Neural progenitor cell (in vitro differentiated cells): ENCODE measurements at regions not wholly inside any gene's neighbourhood (a gene's known extent, or its start where the extent isn't known, plus 50 kb on each side); places are given as distances from the start of the nearest gene placed in this dataset.

ENCODE experiments used
- EZH2 ChIP-seq: fragments of 200-600 bp; sonication (generic); IDR thresholded peaks from 2 replicates; pipeline ENCODE4 v1.6.1; 2017; ENCODE audit warnings: antibody characterized with exemption, mild to moderate bottlenecking, moderate library complexity
- TF ChIP-seq, protein P1 (sequence below): fragments of 200-600 bp; sonication (generic); IDR thresholded peaks from 2 replicates; pipeline ENCODE4 v1.5.1; 2017; ENCODE audit warnings: antibody characterized with exemption, mild to moderate bottlenecking

DNA sequence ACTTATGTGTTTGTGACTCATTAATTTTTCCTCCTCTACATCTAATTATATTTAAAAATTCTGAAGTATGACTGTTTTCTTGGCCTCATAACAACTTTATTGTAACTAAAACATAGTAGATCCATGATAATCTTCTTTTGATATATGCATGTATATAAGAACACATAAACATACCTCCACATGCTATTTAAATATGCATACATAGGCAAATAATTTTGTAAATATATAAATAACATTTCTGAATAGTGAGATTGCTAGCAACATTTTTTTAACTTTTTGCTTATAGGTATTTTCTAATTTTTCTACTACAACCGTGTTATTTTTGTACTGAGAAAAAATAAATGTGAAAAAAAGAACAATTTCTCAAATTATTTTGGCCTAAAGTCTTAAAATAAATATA is 627.6 kb downstream of the HTR1B start:
- TF ChIP-seq, protein P1, sequence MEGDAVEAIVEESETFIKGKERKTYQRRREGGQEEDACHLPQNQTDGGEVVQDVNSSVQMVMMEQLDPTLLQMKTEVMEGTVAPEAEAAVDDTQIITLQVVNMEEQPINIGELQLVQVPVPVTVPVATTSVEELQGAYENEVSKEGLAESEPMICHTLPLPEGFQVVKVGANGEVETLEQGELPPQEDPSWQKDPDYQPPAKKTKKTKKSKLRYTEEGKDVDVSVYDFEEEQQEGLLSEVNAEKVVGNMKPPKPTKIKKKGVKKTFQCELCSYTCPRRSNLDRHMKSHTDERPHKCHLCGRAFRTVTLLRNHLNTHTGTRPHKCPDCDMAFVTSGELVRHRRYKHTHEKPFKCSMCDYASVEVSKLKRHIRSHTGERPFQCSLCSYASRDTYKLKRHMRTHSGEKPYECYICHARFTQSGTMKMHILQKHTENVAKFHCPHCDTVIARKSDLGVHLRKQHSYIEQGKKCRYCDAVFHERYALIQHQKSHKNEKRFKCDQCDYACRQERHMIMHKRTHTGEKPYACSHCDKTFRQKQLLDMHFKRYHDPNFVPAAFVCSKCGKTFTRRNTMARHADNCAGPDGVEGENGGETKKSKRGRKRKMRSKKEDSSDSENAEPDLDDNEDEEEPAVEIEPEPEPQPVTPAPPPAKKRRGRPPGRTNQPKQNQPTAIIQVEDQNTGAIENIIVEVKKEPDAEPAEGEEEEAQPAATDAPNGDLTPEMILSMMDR: no peak
- no peak for TF ChIP-seq EZH2
